Activated CD8-positive, alpha-beta memory T cell treated with anti-CD3 and anti-CD28 coated beads, Interleukin-2, amount 10 ng/mL, durations not matched to agents 7 days and 5 days (primary cell): ENCODE measurements at regions not wholly inside any gene's neighbourhood (a gene's known extent, or its start where the extent isn't known, plus 50 kb on each side); places are given as distances from the start of the nearest gene placed in this dataset.
A peak's percentile ranks its signal among the peaks of the same experiment; 100 is the strongest.

Experiments used
- ATAC-seq: fragments of 150-1000 bp; cut with Tn5 transposase; one replicate; pipeline ENCODE4 v1.10.0; 2021; ENCODE audit warnings: moderate library complexity
- CTCF ChIA-PET: fragments of 350-600 bp; sonication (Branson Sonifier 250); formaldehyde crosslinking; loops from one replicate; lab custom pipeline; 2021; ENCODE audit warnings: antibody characterized with exemption; lab: Charles Lee
- DNase-seq: peaks from one replicate; pipeline ENCODE4 v3.0.0-alpha.2; 2020
- H3K27ac Mint-ChIP-seq: one replicate; pipeline ENCODE4 v1.8.0; 2021; ENCODE audit warnings: mild to moderate bottlenecking, mixed read lengths
- H3K27me3 Mint-ChIP-seq: one replicate; pipeline ENCODE4 v1.8.0; 2021; ENCODE audit warnings: mixed read lengths
- H3K36me3 Mint-ChIP-seq: one replicate; pipeline ENCODE4 v1.8.0; 2021; ENCODE audit warnings: mild to moderate bottlenecking, mixed read lengths
- H3K4me1 Mint-ChIP-seq: one replicate; pipeline ENCODE4 v1.8.0; 2021; ENCODE audit warnings: mixed read lengths
- H3K4me3 Mint-ChIP-seq: one replicate; pipeline ENCODE4 v1.8.0; 2021; ENCODE audit warnings: mild to moderate bottlenecking, moderate library complexity, mixed read lengths
- H3K9me3 Mint-ChIP-seq: one replicate; pipeline ENCODE4 v1.8.0; 2022; ENCODE audit warnings: low read depth, mixed read lengths

GRCh38 chr15:39497759-39498565 lies 82.9 kb upstream of the THBS1 start:
- CTCF ChIA-PET = interaction anchor here (0.9 to 1.6 kb wide), 2 partner anchors 10 to 681 kb away, joined by 3 read pairs; no protein-coding TSS in a partner anchor
- no peak overlapping the region for H3K27ac Mint-ChIP-seq
- H3K27me3 Mint-ChIP-seq = peaks cover 28% of the 10 kb centered on the region

GRCh38 chr15:39498629-39499028 lies 82.2 kb upstream of the THBS1 start:
- Mint-ChIP-seq H3K9me3 (no peaks in the 10 kb centered on the region), H3K36me3 (no peaks in the 10 kb centered on the region)

More at GRCh38 chr15:39497759-39498565, 82.9 kb upstream of the THBS1 start:
- ATAC-seq (peak; percentile 86), DNase-seq (peak; percentile 69)
- Mint-ChIP-seq H3K9me3 (no peaks in the 10 kb centered on the region), H3K4me3 (no peak overlapping the region), H3K36me3 (no peaks in the 10 kb centered on the region), H3K4me1 (peaks cover 58% of the 10 kb centered on the region)

GRCh38 chr15:39499042-39499441 lies 81.8 kb upstream of the THBS1 start:
- Mint-ChIP-seq H3K27me3 (peaks cover 21% of the 10 kb centered on the region), H3K9me3 (no peaks in the 10 kb centered on the region), H3K4me3 (no peak overlapping the region), H3K27ac (no peak overlapping the region), H3K36me3 (no peaks in the 10 kb centered on the region), H3K4me1 (peaks cover 56% of the 10 kb centered on the region)
- CTCF ChIA-PET = no interaction called here
- no peak for ATAC-seq
- no peak for DNase-seq

More at GRCh38 chr15:39498629-39499028, 82.2 kb upstream of the THBS1 start:
- DNase-seq = no peak
- Mint-ChIP-seq H3K27me3 (peaks cover 25% of the 10 kb centered on the region), H3K4me1 (peaks cover 58% of the 10 kb centered on the region), H3K27ac (no peak overlapping the region), H3K4me3 (no peak overlapping the region)
- ATAC-seq = no peak
- CTCF ChIA-PET = interaction anchor here (0.9 kb wide), 1 partner anchor 10 kb away, joined by 3 read pairs; no protein-coding TSS in a partner anchor

- H3K27ac Mint-ChIP-seq = no peak overlapping the region
- no peaks in the 10 kb centered on the region for H3K9me3 Mint-ChIP-seq
- no peaks in the 10 kb centered on the region for H3K36me3 Mint-ChIP-seq
- ATAC-seq (no peak), DNase-seq (no peak)
- CTCF ChIA-PET = no interaction called here
- H3K27me3 Mint-ChIP-seq = peaks cover 18% of the 10 kb centered on the region
- peaks cover 49% of the 10 kb centered on the region for H3K4me1 Mint-ChIP-seq
- H3K4me3 Mint-ChIP-seq = no peak overlapping the region
Observed at GRCh38 chr15:39499681-39500080, 81.2 kb upstream of the THBS1 start.

- Mint-ChIP-seq H3K4me1 (peaks cover 42% of the 10 kb centered on the region), H3K36me3 (no peaks in the 10 kb centered on the region), H3K9me3 (no peaks in the 10 kb centered on the region), H3K27me3 (peaks cover 9% of the 10 kb centered on the region), H3K27ac (no peak overlapping the region), H3K4me3 (no peak overlapping the region)
- DNase-seq = no peak
- no peak for ATAC-seq
- CTCF ChIA-PET = interaction anchor here (0.7 to 1.5 kb wide), 2 partner anchors 8 to 32 kb away, joined by 3 to 4 read pairs; no protein-coding TSS in a partner anchor
Observed at GRCh38 chr15:39501366-39502081, 79.4 kb upstream of the THBS1 start.

GRCh38 chr15:39502082-39502447 lies 78.8 kb upstream of the THBS1 start:
- Mint-ChIP-seq H3K9me3 (no peaks in the 10 kb centered on the region), H3K4me3 (no peak overlapping the region), H3K27me3 (peaks cover 5% of the 10 kb centered on the region), H3K27ac (no peak overlapping the region), H3K36me3 (no peaks in the 10 kb centered on the region), H3K4me1 (peaks cover 41% of the 10 kb centered on the region)
- ATAC-seq (no peak), DNase-seq (no peak)
- CTCF ChIA-PET = interaction anchor here (0.7 to 1.5 kb wide), 2 partner anchors 9 to 33 kb away, joined by 3 to 4 read pairs; no protein-coding TSS in a partner anchor

- H3K4me3 Mint-ChIP-seq = no peak overlapping the region
- no peak overlapping the region for H3K27ac Mint-ChIP-seq
- H3K27me3 Mint-ChIP-seq = peaks cover 6% of the 10 kb centered on the region
- H3K36me3 Mint-ChIP-seq = no peaks in the 10 kb centered on the region
- CTCF ChIA-PET = interaction anchor here (1.5 kb wide), 1 partner anchor 10 kb away, joined by 4 read pairs; no protein-coding TSS in a partner anchor
- no peaks in the 10 kb centered on the region for H3K9me3 Mint-ChIP-seq
- H3K4me1 Mint-ChIP-seq = peaks cover 35% of the 10 kb centered on the region
- no peak for DNase-seq
- ATAC-seq = no peak
Observed at GRCh38 chr15:39502611-39503195, 78.2 kb upstream of the THBS1 start.

- H3K36me3 Mint-ChIP-seq = no peaks in the 10 kb centered on the region
- peaks cover 27% of the 10 kb centered on the region for H3K4me1 Mint-ChIP-seq
- DNase-seq (no peak), ATAC-seq (no peak)
- no peak overlapping the region for H3K4me3 Mint-ChIP-seq
- CTCF ChIA-PET = no interaction called here
- H3K27ac Mint-ChIP-seq = no peak overlapping the region
- no peaks in the 10 kb centered on the region for H3K9me3 Mint-ChIP-seq
- H3K27me3 Mint-ChIP-seq = peaks cover 6% of the 10 kb centered on the region
Observed at GRCh38 chr15:39503526-39503925, 77.4 kb upstream of the THBS1 start.

- Mint-ChIP-seq H3K4me3 (no peak overlapping the region), H3K9me3 (no peaks in the 10 kb centered on the region), H3K36me3 (no peaks in the 10 kb centered on the region), H3K4me1 (peaks cover 19% of the 10 kb centered on the region), H3K27me3 (peaks cover 10% of the 10 kb centered on the region), H3K27ac (no peak overlapping the region)
- CTCF ChIA-PET = interaction anchor here (1.2 kb wide), 1 partner anchor 76 kb away, joined by 4 read pairs; the partner anchor contains the start of gene THBS1
- ATAC-seq = no peak
- no peak for DNase-seq
Observed at GRCh38 chr15:39504808-39505207, 76.1 kb upstream of the THBS1 start.

- CTCF ChIA-PET = interaction anchor here (1.2 kb wide), 1 partner anchor 74 kb away, joined by 4 read pairs; the partner anchor contains the start of gene THBS1
- ATAC-seq (no peak), DNase-seq (no peak)
- no peaks in the 10 kb centered on the region for H3K36me3 Mint-ChIP-seq
- no peak overlapping the region for H3K27ac Mint-ChIP-seq
- H3K9me3 Mint-ChIP-seq = no peaks in the 10 kb centered on the region
- H3K27me3 Mint-ChIP-seq = peaks cover 21% of the 10 kb centered on the region
- peaks cover 8% of the 10 kb centered on the region for H3K4me1 Mint-ChIP-seq
- no peak overlapping the region for H3K4me3 Mint-ChIP-seq
Observed at GRCh38 chr15:39506146-39506545, 74.7 kb upstream of the THBS1 start.

GRCh38 chr15:39508536-39508935 lies 72.3 kb upstream of the THBS1 start:
- Mint-ChIP-seq H3K27me3 (peaks cover 31% of the 10 kb centered on the region), H3K4me3 (no peak overlapping the region), H3K9me3 (no peaks in the 10 kb centered on the region), H3K27ac (no peak overlapping the region), H3K4me1 (no peaks in the 10 kb centered on the region), H3K36me3 (no peaks in the 10 kb centered on the region)
- ATAC-seq (no peak), DNase-seq (no peak)
- CTCF ChIA-PET = no interaction called here

- peaks cover 39% of the 10 kb centered on the region for H3K27me3 Mint-ChIP-seq
- ATAC-seq (no peak), DNase-seq (no peak)
- H3K4me3 Mint-ChIP-seq = no peak overlapping the region
- H3K36me3 Mint-ChIP-seq = peaks cover 2% of the 10 kb centered on the region
- H3K27ac Mint-ChIP-seq = no peak overlapping the region
- peaks cover 3% of the 10 kb centered on the region for H3K9me3 Mint-ChIP-seq
- H3K4me1 Mint-ChIP-seq = no peaks in the 10 kb centered on the region
- CTCF ChIA-PET = no interaction called here
Observed at GRCh38 chr15:39510001-39510701, 70.7 kb upstream of the THBS1 start.
